WERI-Rb-1 (cell line): ENCODE measurements at regions not wholly inside any gene's neighbourhood (a gene's known extent, or its start where the extent isn't known, plus 50 kb on each side); places are given as distances from the start of the nearest gene placed in this dataset.

Source experiments
- DNase-seq: peaks from one replicate; pipeline ENCODE4 v3.0.0-alpha.2; 2020
- H3K27ac ChIP-seq: fragments of 250-450 bp; sonication (Bioruptor Pico); 2 replicates; pipeline ENCODE4 v1.5.1; 2020; ENCODE audit warnings: mild to moderate bottlenecking, moderate library complexity
- H3K27me3 ChIP-seq: fragments of 250-450 bp; sonication (Bioruptor Pico); 2 replicates; pipeline ENCODE4 v1.5.1; 2021; ENCODE audit warnings: mild to moderate bottlenecking, low read depth, moderate library complexity; ENCODE audit not compliant: insufficient read depth, severe bottlenecking
- H3K36me3 ChIP-seq: fragments of 250-450 bp; sonication (Bioruptor Pico); 2 replicates; pipeline ENCODE4 v1.5.1; 2020; ENCODE audit warnings: mild to moderate bottlenecking, moderate library complexity
- H3K4me3 ChIP-seq: 2 replicates; pipeline ENCODE4 v1.5.1; 2011; ENCODE audit warnings: low read depth, mild to moderate bottlenecking, control low read depth, low read length
- H3K9me3 ChIP-seq: fragments of 250-450 bp; sonication (Bioruptor Pico); 2 replicates; pipeline ENCODE4 v1.5.1; 2021; ENCODE audit warnings: mild to moderate bottlenecking, moderate library complexity; ENCODE audit not compliant: severe bottlenecking
- TF ChIP-seq, protein P1 (sequence below): IDR thresholded peaks from 2 replicates; pipeline ENCODE4 v1.5.1; 2011; ENCODE audit warnings: low read depth, mild to moderate bottlenecking, control low read depth, inconsistent platforms, low read length

- TF ChIP-seq, protein P1, sequence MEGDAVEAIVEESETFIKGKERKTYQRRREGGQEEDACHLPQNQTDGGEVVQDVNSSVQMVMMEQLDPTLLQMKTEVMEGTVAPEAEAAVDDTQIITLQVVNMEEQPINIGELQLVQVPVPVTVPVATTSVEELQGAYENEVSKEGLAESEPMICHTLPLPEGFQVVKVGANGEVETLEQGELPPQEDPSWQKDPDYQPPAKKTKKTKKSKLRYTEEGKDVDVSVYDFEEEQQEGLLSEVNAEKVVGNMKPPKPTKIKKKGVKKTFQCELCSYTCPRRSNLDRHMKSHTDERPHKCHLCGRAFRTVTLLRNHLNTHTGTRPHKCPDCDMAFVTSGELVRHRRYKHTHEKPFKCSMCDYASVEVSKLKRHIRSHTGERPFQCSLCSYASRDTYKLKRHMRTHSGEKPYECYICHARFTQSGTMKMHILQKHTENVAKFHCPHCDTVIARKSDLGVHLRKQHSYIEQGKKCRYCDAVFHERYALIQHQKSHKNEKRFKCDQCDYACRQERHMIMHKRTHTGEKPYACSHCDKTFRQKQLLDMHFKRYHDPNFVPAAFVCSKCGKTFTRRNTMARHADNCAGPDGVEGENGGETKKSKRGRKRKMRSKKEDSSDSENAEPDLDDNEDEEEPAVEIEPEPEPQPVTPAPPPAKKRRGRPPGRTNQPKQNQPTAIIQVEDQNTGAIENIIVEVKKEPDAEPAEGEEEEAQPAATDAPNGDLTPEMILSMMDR, result no peak
- no peak for DNase-seq
- no peaks in the 10 kb centered on the region for H3K36me3 ChIP-seq
- H3K27me3 ChIP-seq, result no peaks in the 10 kb centered on the region
- H3K9me3 ChIP-seq, result no peaks in the 10 kb centered on the region
- no peak overlapping the region for H3K4me3 ChIP-seq
- H3K27ac ChIP-seq, result no peak overlapping the region
Measured at GRCh38 chr13:40148742-40149141, 493.3 kb downstream of the COG6 start.

DNA sequence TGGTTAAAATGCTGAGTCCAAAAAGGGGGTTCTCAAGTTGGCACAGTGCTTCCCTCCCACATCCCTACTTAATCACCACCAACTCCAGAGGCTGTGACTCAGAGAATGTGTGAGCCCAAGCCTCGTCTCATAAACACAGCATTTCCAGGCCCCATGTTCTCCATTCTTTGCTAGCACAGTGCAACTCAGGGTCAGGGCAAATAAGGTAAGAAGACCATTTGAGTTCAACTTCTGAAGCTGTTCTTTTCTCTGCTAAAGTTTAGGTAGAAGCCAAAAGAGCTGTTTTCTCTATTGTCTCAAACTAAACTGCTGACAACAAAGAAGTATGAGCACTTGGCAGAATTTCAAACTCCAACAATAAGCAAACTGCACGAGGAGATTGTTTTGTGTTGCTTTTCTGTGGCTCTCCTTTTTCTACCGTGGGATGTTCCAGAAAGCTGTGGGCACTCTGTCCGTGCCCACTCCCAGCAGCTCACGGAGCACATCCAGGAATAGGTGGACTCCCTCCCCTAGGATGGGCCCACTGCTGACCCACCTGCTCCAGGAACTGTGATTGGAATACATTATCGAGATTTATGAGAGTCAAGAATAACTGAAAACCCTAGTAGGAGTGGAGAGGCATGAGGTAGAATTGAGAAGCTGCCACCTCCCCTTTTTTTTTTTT, 494.3 kb downstream of the COG6 start:
- no peaks in the 10 kb centered on the region for H3K36me3 ChIP-seq
- H3K9me3 ChIP-seq, result no peaks in the 10 kb centered on the region
- H3K27ac ChIP-seq, result no peak overlapping the region
- H3K4me3 ChIP-seq, result no peak overlapping the region
- TF ChIP-seq, protein P1, result no peak
- no peaks in the 10 kb centered on the region for H3K27me3 ChIP-seq
- DNase-seq, result no peak

GRCh38 chr13:40151673-40152072, 496.2 kb downstream of the COG6 start:
- TF ChIP-seq, protein P1, result no peak
- Histone ChIP-seq H3K27me3 (no peaks in the 10 kb centered on the region), H3K9me3 (no peaks in the 10 kb centered on the region), H3K36me3 (no peaks in the 10 kb centered on the region), H3K4me3 (no peak overlapping the region), H3K27ac (no peak overlapping the region)
- DNase-seq, result no peak

DNA sequence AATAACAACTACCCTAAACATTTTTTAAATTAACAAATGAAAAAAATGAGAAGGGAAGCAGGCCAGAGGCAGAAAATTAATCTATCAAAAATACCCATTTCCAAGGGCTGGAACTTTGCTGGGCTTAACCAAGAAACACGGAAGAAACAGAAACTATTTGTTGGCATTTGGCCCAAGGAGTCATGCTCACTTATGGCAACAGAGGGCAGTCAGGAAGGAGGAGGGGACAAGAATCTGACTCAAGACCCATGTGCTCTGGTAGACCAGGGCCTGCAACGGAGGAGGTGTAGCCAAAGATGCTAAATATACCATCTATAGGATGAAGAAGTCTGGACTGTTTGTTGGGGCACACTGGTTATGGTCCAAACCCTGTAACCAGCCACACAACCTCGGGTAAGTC, 496.7 kb downstream of the COG6 start:
- Histone ChIP-seq H3K9me3 (no peaks in the 10 kb centered on the region), H3K4me3 (no peak overlapping the region), H3K27me3 (no peaks in the 10 kb centered on the region), H3K36me3 (no peaks in the 10 kb centered on the region), H3K27ac (no peak overlapping the region)
- no peak for DNase-seq
- TF ChIP-seq, protein P1, result no peak

- no peak overlapping the region for H3K4me3 ChIP-seq
- no peak for DNase-seq
- H3K36me3 ChIP-seq, result no peaks in the 10 kb centered on the region
- H3K27ac ChIP-seq, result no peak overlapping the region
- no peaks in the 10 kb centered on the region for H3K27me3 ChIP-seq
- H3K9me3 ChIP-seq, result no peaks in the 10 kb centered on the region
- TF ChIP-seq, protein P1, result no peak
Measured at GRCh38 chr13:40152922-40153321, 497.5 kb downstream of the COG6 start.

- H3K27ac ChIP-seq, result no peak overlapping the region
- no peaks in the 10 kb centered on the region for H3K27me3 ChIP-seq
- TF ChIP-seq, protein P1, result no peak
- no peaks in the 10 kb centered on the region for H3K9me3 ChIP-seq
- no peaks in the 10 kb centered on the region for H3K36me3 ChIP-seq
- DNase-seq, result no peak
- H3K4me3 ChIP-seq, result no peak overlapping the region
Measured at GRCh38 chr13:40153516-40153915, 498.1 kb downstream of the COG6 start.
